OCI-LY1 (cell line): ENCODE measurements at regions not wholly inside any gene's neighbourhood (a gene's known extent, or its start where the extent isn't known, plus 50 kb on each side); places are given as distances from the start of the nearest gene placed in this dataset.

Experiments
- EZH2 ChIP-seq: fragments of 200-600 bp; sonication (generic), shearing (Covaris generic); IDR thresholded peaks from 2 replicates; pipeline ENCODE4 v1.8.0; 2017; ENCODE audit warnings: borderline replicate concordance, mixed run types, mild to moderate bottlenecking, antibody characterized with exemption, low read length, moderate library complexity, mixed read lengths
- TF ChIP-seq, protein P1 (sequence below): fragments of 200-600 bp; sonication (generic), shearing (Covaris generic); IDR thresholded peaks from 2 replicates; pipeline ENCODE4 v1.5.1; 2017; ENCODE audit warnings: mild to moderate bottlenecking, antibody characterized with exemption, low read length, moderate library complexity, mixed read lengths

DNA sequence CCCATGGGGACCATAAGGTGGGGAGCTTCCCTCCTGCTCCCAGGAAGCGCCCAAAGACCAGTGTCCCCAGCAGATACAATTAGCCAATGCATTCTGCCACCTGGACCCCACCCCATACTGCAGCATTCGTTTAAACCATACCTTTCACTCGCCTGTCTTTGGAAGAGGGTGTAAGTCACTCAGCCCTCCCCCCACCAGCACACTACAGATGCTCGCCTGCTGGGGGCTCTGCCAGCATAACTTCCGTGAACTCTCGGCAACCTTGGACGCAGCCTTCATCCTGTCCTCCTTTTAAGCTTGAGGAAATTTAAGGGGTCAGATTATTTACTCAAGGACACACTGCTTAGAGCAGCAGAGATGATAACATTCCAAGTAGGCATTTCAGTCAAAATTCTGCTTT, 94.4 kb upstream of the NAA20 start:
- TF ChIP-seq EZH2: no peak
- TF ChIP-seq, protein P1, sequence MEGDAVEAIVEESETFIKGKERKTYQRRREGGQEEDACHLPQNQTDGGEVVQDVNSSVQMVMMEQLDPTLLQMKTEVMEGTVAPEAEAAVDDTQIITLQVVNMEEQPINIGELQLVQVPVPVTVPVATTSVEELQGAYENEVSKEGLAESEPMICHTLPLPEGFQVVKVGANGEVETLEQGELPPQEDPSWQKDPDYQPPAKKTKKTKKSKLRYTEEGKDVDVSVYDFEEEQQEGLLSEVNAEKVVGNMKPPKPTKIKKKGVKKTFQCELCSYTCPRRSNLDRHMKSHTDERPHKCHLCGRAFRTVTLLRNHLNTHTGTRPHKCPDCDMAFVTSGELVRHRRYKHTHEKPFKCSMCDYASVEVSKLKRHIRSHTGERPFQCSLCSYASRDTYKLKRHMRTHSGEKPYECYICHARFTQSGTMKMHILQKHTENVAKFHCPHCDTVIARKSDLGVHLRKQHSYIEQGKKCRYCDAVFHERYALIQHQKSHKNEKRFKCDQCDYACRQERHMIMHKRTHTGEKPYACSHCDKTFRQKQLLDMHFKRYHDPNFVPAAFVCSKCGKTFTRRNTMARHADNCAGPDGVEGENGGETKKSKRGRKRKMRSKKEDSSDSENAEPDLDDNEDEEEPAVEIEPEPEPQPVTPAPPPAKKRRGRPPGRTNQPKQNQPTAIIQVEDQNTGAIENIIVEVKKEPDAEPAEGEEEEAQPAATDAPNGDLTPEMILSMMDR: no peak
